ENCODE measurements at regions not wholly inside any gene's neighbourhood (a gene's known extent, or its start where the extent isn't known, plus 50 kb on each side); places are given as distances from the start of the nearest gene placed in this dataset.

GRCh38 chr4:94068753-94069719 is 138.6 kb upstream of the SMARCAD1 start:
- no peak for TF ChIP-seq TEAD4 (IDR thresholded peaks at IDR 0.05)
- no peak for TF ChIP-seq TCF12 (IDR thresholded peaks at IDR 0.05; ENCODE audit: low read depth)
- no peak for TF ChIP-seq REST (IDR thresholded peaks at IDR 0.05; ENCODE audit: low read depth)
- no peak for TF ChIP-seq EP300 (IDR thresholded peaks at IDR 0.05; ENCODE audit: borderline replicate concordance)
- no peak for TF ChIP-seq RAD21 (IDR thresholded peaks at IDR 0.05; ENCODE audit: low read depth)
- TF ChIP-seq TAF1 (IDR thresholded peaks at IDR 0.05; ENCODE audit: low read depth), result no peak
- no peak for TF ChIP-seq MAX (IDR thresholded peaks at IDR 0.05)
- no peak for TF ChIP-seq USF1 (IDR thresholded peaks at IDR 0.05)
- no peak for TF ChIP-seq EGR1 (IDR thresholded peaks at IDR 0.05)

GRCh38 chr4:94076498-94076897 is 131.2 kb upstream of the SMARCAD1 start:
- TF ChIP-seq EGR1 (IDR thresholded peaks at IDR 0.05) (no peak), TCF12 (IDR thresholded peaks at IDR 0.05; ENCODE audit: low read depth) (no peak), ZBTB7A (IDR thresholded peaks at IDR 0.05; ENCODE audit: low read depth) (no peak), USF1 (IDR thresholded peaks at IDR 0.05) (no peak), CREB1 (IDR thresholded peaks at IDR 0.05; ENCODE audit: low read depth) (no peak), TAF1 (IDR thresholded peaks at IDR 0.05; ENCODE audit: low read depth) (no peak), TEAD4 (IDR thresholded peaks at IDR 0.05) (no peak), FOXM1 (IDR thresholded peaks at IDR 0.05; ENCODE audit: borderline replicate concordance, low read depth) (no peak), YY1 (IDR thresholded peaks at IDR 0.05; ENCODE audit: low read depth) (no peak)

- TF ChIP-seq TCF12 (IDR thresholded peaks at IDR 0.05; ENCODE audit: low read depth), result no peak
- TF ChIP-seq CEBPB (IDR thresholded peaks at IDR 0.05), result no peak
- TF ChIP-seq EGR1 (IDR thresholded peaks at IDR 0.05), result no peak
- no peak for TF ChIP-seq TAF1 (IDR thresholded peaks at IDR 0.05; ENCODE audit: low read depth)
- TF ChIP-seq CREB1 (IDR thresholded peaks at IDR 0.05; ENCODE audit: low read depth), result no peak
- no peak for TF ChIP-seq FOXM1 (IDR thresholded peaks at IDR 0.05; ENCODE audit: borderline replicate concordance, low read depth)
- no peak for TF ChIP-seq TEAD4 (IDR thresholded peaks at IDR 0.05)
- no peak for TF ChIP-seq EP300 (IDR thresholded peaks at IDR 0.05; ENCODE audit: borderline replicate concordance)
- TF ChIP-seq YY1 (IDR thresholded peaks at IDR 0.05; ENCODE audit: low read depth), result no peak
- no peak for TF ChIP-seq MAX (IDR thresholded peaks at IDR 0.05)
- no peak for TF ChIP-seq USF1 (IDR thresholded peaks at IDR 0.05)
- no peak for TF ChIP-seq REST (IDR thresholded peaks at IDR 0.05; ENCODE audit: low read depth)
- no peak for TF ChIP-seq RAD21 (IDR thresholded peaks at IDR 0.05; ENCODE audit: low read depth)
- no peak for TF ChIP-seq ZBTB7A (IDR thresholded peaks at IDR 0.05; ENCODE audit: low read depth)
- no peak for TF ChIP-seq NFIC (IDR thresholded peaks at IDR 0.05)
Observed at GRCh38 chr4:94084155-94084554, 123.5 kb upstream of the SMARCAD1 start.

GRCh38 chr4:94112644-94113043 is 95.0 kb upstream of the SMARCAD1 start:
- TF ChIP-seq RAD21 (IDR thresholded peaks at IDR 0.05; ENCODE audit: low read depth) (no peak), TCF12 (IDR thresholded peaks at IDR 0.05; ENCODE audit: low read depth) (no peak), YY1 (IDR thresholded peaks at IDR 0.05; ENCODE audit: low read depth) (no peak), TAF1 (IDR thresholded peaks at IDR 0.05; ENCODE audit: low read depth) (no peak), REST (IDR thresholded peaks at IDR 0.05; ENCODE audit: low read depth) (no peak), MAX (IDR thresholded peaks at IDR 0.05) (no peak), ZBTB7A (IDR thresholded peaks at IDR 0.05; ENCODE audit: low read depth) (no peak)
